Natural killer cell (primary cell): ENCODE measurements at regions not wholly inside any gene's neighbourhood (a gene's known extent, or its start where the extent isn't known, plus 50 kb on each side); places are given as distances from the start of the nearest gene placed in this dataset.

Experiments
- ATAC-seq, 3 donors: fragments of 150-1000 bp in 2 of 3; fragments of 200-7000 bp in 1 of 3; cut with Tn5 transposase; 1 replicate in 1 of 3; 2 replicates in 2 of 3; pipeline ENCODE4 v1.10.0; 2021; ENCODE audit warnings: mild to moderate bottlenecking in 2 of 3, moderate library complexity in 2 of 3
- DNase-seq, 2 donors: peaks; one replicate each; pipeline versions ENCODE4 v3.0.0 to v3.0.0-alpha.2; 2013 to 2021; ENCODE audit warnings: mixed read lengths in 1 of 2
- H3K27ac ChIP-seq: one replicate; pipeline ENCODE4 v1.5.1; 2013; ENCODE audit warnings: mild to moderate bottlenecking, low read length
- H3K27me3 ChIP-seq: one replicate; pipeline ENCODE4 v1.6.1; 2013; ENCODE audit warnings: low read length; ENCODE audit not compliant: control insufficient read depth, insufficient read depth
- H3K36me3 ChIP-seq: one replicate; pipeline ENCODE4 v1.6.1; 2013; ENCODE audit warnings: low read length; ENCODE audit not compliant: control insufficient read depth, insufficient read depth
- H3K4me1 ChIP-seq: one replicate; pipeline ENCODE4 v1.6.1; 2013; ENCODE audit warnings: low read length; ENCODE audit not compliant: control insufficient read depth, insufficient read depth
- H3K4me3 ChIP-seq: one replicate; pipeline ENCODE4 v1.5.1; 2013; ENCODE audit warnings: low read length
- H3K9me3 ChIP-seq: one replicate; pipeline ENCODE4 v1.6.1; 2013; ENCODE audit warnings: low read length; ENCODE audit not compliant: control insufficient read depth, insufficient read depth
- H3K27ac Mint-ChIP-seq, 2 donors: one replicate each; pipeline ENCODE4 v1.8.0; 2022; ENCODE audit warnings: mild to moderate bottlenecking in 2 of 2, mixed read lengths in 2 of 2, moderate library complexity in 1 of 2
- H3K27me3 Mint-ChIP-seq, 2 donors: one replicate each; pipeline ENCODE4 v1.8.0; 2022; ENCODE audit warnings: low read depth in 2 of 2, mixed read lengths in 2 of 2
- H3K36me3 Mint-ChIP-seq: one replicate; pipeline ENCODE4 v1.8.0; 2022; ENCODE audit warnings: mixed read lengths
- H3K4me1 Mint-ChIP-seq, 2 donors: one replicate each; pipeline ENCODE4 v1.8.0; 2022; ENCODE audit warnings: mixed read lengths in 2 of 2
- H3K4me3 Mint-ChIP-seq: one replicate; pipeline ENCODE4 v1.8.0; 2022; ENCODE audit warnings: mild to moderate bottlenecking, moderate library complexity, mixed read lengths
- H3K9me3 Mint-ChIP-seq, 2 donors: one replicate each; pipeline ENCODE4 v1.8.0; 2022; ENCODE audit warnings: mixed read lengths in 2 of 2
- CTCF ChIP-seq: fragments of 200-600 bp; IDR thresholded peaks from one replicate; pipeline ENCODE4 v1.8.0; 2022; ENCODE audit warnings: antibody characterized with exemption
- WGBS: methylation state at CpG from one replicate; pipeline ENCODE4 v1.1.7; 2013; ENCODE audit warnings: missing lambda C conversion rate; ENCODE audit not compliant: insufficient coverage; 5-methylcytosine and 5-hydroxymethylcytosine counted together
- intact Hi-C: fragments of 100-400 bp; cut with micrococcal nuclease; formaldehyde crosslinking; loops from one replicate; pipeline ENCODE4 v1.14.2; 2022

- Histone ChIP-seq H3K36me3 (no peaks in the 10 kb centered on the region), H3K9me3 (no peaks in the 10 kb centered on the region), H3K27me3 (no peaks in the 10 kb centered on the region), H3K27ac (no peak overlapping the region), H3K4me1 (no peaks in the 10 kb centered on the region), H3K4me3 (no peak overlapping the region)
- peaks cover 0 to 5% of the 10 kb centered on the region in 2 donors for H3K9me3 Mint-ChIP-seq
- H3K4me1 Mint-ChIP-seq = no peaks in the 10 kb centered on the region
- intact Hi-C loops = no loop called here
- ATAC-seq (no peak), DNase-seq (no peak)
- TF ChIP-seq CTCF = no peak
- no peak overlapping the region for H3K4me3 Mint-ChIP-seq
- peaks cover 0 to 4% of the 10 kb centered on the region in 2 donors for H3K27me3 Mint-ChIP-seq
- H3K36me3 Mint-ChIP-seq = no peaks in the 10 kb centered on the region
- no peak overlapping the region for H3K27ac Mint-ChIP-seq
- 69% methylated on average over 3 of the region's 4 CpGs for WGBS
Observed at GRCh38 chr18:70762812-70763211, 474.0 kb downstream of the SOCS6 start.

GRCh38 chr18:70758780-70759179, 469.9 kb downstream of the SOCS6 start:
- no peak for DNase-seq
- Mint-ChIP-seq H3K27ac (no peak overlapping the region), H3K9me3 (peaks cover 6 to 7% of the 10 kb centered on the region in 2 donors), H3K4me1 (no peaks in the 10 kb centered on the region), H3K4me3 (no peak overlapping the region), H3K36me3 (no peaks in the 10 kb centered on the region), H3K27me3 (peaks cover 0 to 2% of the 10 kb centered on the region in 2 donors)
- H3K27me3 ChIP-seq = no peaks in the 10 kb centered on the region
- no peaks in the 10 kb centered on the region for H3K9me3 ChIP-seq
- no peaks in the 10 kb centered on the region for H3K4me1 ChIP-seq
- no peaks in the 10 kb centered on the region for H3K36me3 ChIP-seq
- H3K4me3 ChIP-seq = no peak overlapping the region
- ATAC-seq = no peak
- WGBS = 93% methylated on average over 6 of the region's 6 CpGs
- no peak for TF ChIP-seq CTCF
- intact Hi-C loops = no loop called here
- H3K27ac ChIP-seq = no peak overlapping the region

- 75% methylated on average over 1 of the region's 1 CpG for WGBS
- Mint-ChIP-seq H3K4me1 (no peaks in the 10 kb centered on the region), H3K27me3 (no peaks in the 10 kb centered on the region), H3K27ac (no peak overlapping the region), H3K9me3 (peaks cover 8 to 10% of the 10 kb centered on the region in 2 donors), H3K36me3 (no peaks in the 10 kb centered on the region), H3K4me3 (no peak overlapping the region)
- intact Hi-C loops = no loop called here
- ATAC-seq (no peak), DNase-seq (no peak)
- H3K27me3 ChIP-seq = no peaks in the 10 kb centered on the region
- no peak overlapping the region for H3K4me3 ChIP-seq
- H3K27ac ChIP-seq = no peak overlapping the region
- TF ChIP-seq CTCF = no peak
- H3K36me3 ChIP-seq = no peaks in the 10 kb centered on the region
- H3K4me1 ChIP-seq = no peaks in the 10 kb centered on the region
- H3K9me3 ChIP-seq = no peaks in the 10 kb centered on the region
Observed at GRCh38 chr18:70754486-70754885, 465.6 kb downstream of the SOCS6 start.

- ATAC-seq (no peak), DNase-seq (no peak)
- 93% methylated on average over 4 of the region's 4 CpGs for WGBS
- H3K36me3 ChIP-seq = no peaks in the 10 kb centered on the region
- no peak overlapping the region for H3K4me3 Mint-ChIP-seq
- no peak for TF ChIP-seq CTCF
- intact Hi-C loops = no loop called here
- H3K9me3 ChIP-seq = no peaks in the 10 kb centered on the region
- H3K4me3 ChIP-seq = no peak overlapping the region
- H3K27me3 ChIP-seq = no peaks in the 10 kb centered on the region
- no peaks in the 10 kb centered on the region for H3K4me1 Mint-ChIP-seq
- no peaks in the 10 kb centered on the region for H3K36me3 Mint-ChIP-seq
- peaks cover 0 to 2% of the 10 kb centered on the region in 2 donors for H3K27me3 Mint-ChIP-seq
- no peaks in the 10 kb centered on the region for H3K4me1 ChIP-seq
- H3K9me3 Mint-ChIP-seq = peaks cover 2 to 4% of the 10 kb centered on the region in 2 donors
- no peak overlapping the region for H3K27ac ChIP-seq
- H3K27ac Mint-ChIP-seq = no peak overlapping the region
Observed at GRCh38 chr18:70732916-70733315, 444.1 kb downstream of the SOCS6 start.
